HEK293 (cell line): ENCODE measurements at regions not wholly inside any gene's neighbourhood (a gene's known extent, or its start where the extent isn't known, plus 50 kb on each side); places are given as distances from the start of the nearest gene placed in this dataset.

ENCODE experiments used
- CTCF ChIA-PET: fragments of 350-600 bp; formaldehyde crosslinking; extraction: SDS; loops from one replicate; lab custom pipeline; 2021; ENCODE audit warnings: antibody characterized with exemption; lab: Yijun Ruan, JAX
- POLR2A ChIA-PET: fragments of 300-600 bp; formaldehyde crosslinking; extraction: SDS; loops from one replicate; lab custom pipeline; 2020; ENCODE audit warnings: antibody characterized with exemption, inconsistent platforms; lab: Yijun Ruan, JAX
- H3K27ac ChIP-seq: fragments of 200-500 bp; sonication (Bioruptor generic); 2 replicates; pipeline ENCODE4 v1.5.1; 2014; ENCODE audit warnings: low read depth, low read length, control low read depth, inconsistent platforms; ENCODE audit errors: extremely low read depth
- H3K36me3 ChIP-seq, 2 experiments: fragments of 200-500 bp in 1 of 2; sonication (Bioruptor generic) in 1 of 2; 1 replicate in 1 of 2; 2 replicates in 1 of 2; pipeline ENCODE4 v1.5.1; 2014 to 2017; ENCODE audit warnings: inconsistent platforms in 2 of 2, low read length in 2 of 2; ENCODE audit not compliant: control insufficient read depth in 2 of 2, insufficient read depth in 1 of 2
- H3K4me1 ChIP-seq: fragments of 200-500 bp; sonication (Bioruptor generic); 2 replicates; pipeline ENCODE4 v1.5.1; 2014; ENCODE audit warnings: mild to moderate bottlenecking, low read length, inconsistent platforms; ENCODE audit not compliant: control insufficient read depth, insufficient read depth
- H3K4me3 ChIP-seq: 2 replicates; pipeline ENCODE4 v1.5.1; 2011; ENCODE audit warnings: low read depth, mild to moderate bottlenecking, control low read depth, low read length, moderate library complexity
- H3K9me3 ChIP-seq: fragments of 200-500 bp; sonication (Bioruptor generic); 2 replicates; pipeline ENCODE4 v1.5.1; 2014; ENCODE audit warnings: low read depth, low read length, inconsistent platforms; ENCODE audit not compliant: control insufficient read depth, insufficient read depth
- FEZF1 ChIP-seq: fragments of 450-650 bp; formaldehyde crosslinking; IDR thresholded peaks from 2 replicates; pipeline ENCODE4 v1.5.1; 2016; ENCODE audit warnings: missing biosample characterization, missing genetic modification characterization
- GLI4 ChIP-seq: fragments of 450-650 bp; formaldehyde crosslinking; IDR thresholded peaks from 2 replicates; pipeline ENCODE4 v1.5.1; 2016; ENCODE audit warnings: missing biosample characterization, missing genetic modification characterization
- HOXC10 ChIP-seq: sonication (generic); formaldehyde crosslinking; IDR thresholded peaks from 2 replicates; pipeline ENCODE4 v1.8.1; 2023; ENCODE audit warnings: mild to moderate bottlenecking, missing genetic modification reagents
- KLF1 ChIP-seq: fragments of 450-650 bp; formaldehyde crosslinking; IDR thresholded peaks from 2 replicates; pipeline ENCODE4 v1.5.1; 2016; ENCODE audit warnings: missing biosample characterization, missing genetic modification characterization
- MYNN ChIP-seq: fragments of 450-650 bp; formaldehyde crosslinking; IDR thresholded peaks from 2 replicates; pipeline ENCODE4 v1.5.1; 2016; ENCODE audit warnings: missing biosample characterization, missing genetic modification characterization, borderline replicate concordance
- REPIN1 ChIP-seq: fragments of 450-650 bp; formaldehyde crosslinking; IDR thresholded peaks from 2 replicates; pipeline ENCODE4 v1.5.1; 2017; ENCODE audit warnings: missing biosample characterization, missing genetic modification characterization, low read depth
- TCF7L2 ChIP-seq: IDR thresholded peaks from 2 replicates; pipeline ENCODE4 v1.6.1; 2011; ENCODE audit warnings: low read depth, mild to moderate bottlenecking, inconsistent platforms, low read length, moderate library complexity, borderline replicate concordance
- ZEB2 ChIP-seq: fragments of 450-650 bp; formaldehyde crosslinking; IDR thresholded peaks from 2 replicates; pipeline ENCODE4 v1.5.1; 2016; ENCODE audit warnings: missing biosample characterization, missing genetic modification characterization
- ZNF155 ChIP-seq: fragments of 450-650 bp; formaldehyde crosslinking; IDR thresholded peaks from 2 replicates; pipeline ENCODE4 v1.5.1; 2016; ENCODE audit warnings: missing biosample characterization, missing genetic modification characterization
- ZNF169 ChIP-seq: fragments of 450-650 bp; formaldehyde crosslinking; IDR thresholded peaks from 2 replicates; pipeline ENCODE4 v1.5.1; 2016; ENCODE audit warnings: missing biosample characterization, missing genetic modification characterization
- ZNF174 ChIP-seq: fragments of 450-650 bp; formaldehyde crosslinking; IDR thresholded peaks from 2 replicates; pipeline ENCODE4 v1.5.0; 2017; ENCODE audit warnings: missing biosample characterization, mild to moderate bottlenecking, missing genetic modification characterization
- ZNF23 ChIP-seq: fragments of 450-650 bp; formaldehyde crosslinking; IDR thresholded peaks from 2 replicates; pipeline ENCODE4 v1.5.1; 2016; ENCODE audit warnings: missing biosample characterization, missing genetic modification characterization, borderline replicate concordance
- ZNF341 ChIP-seq: fragments of 450-650 bp; formaldehyde crosslinking; IDR thresholded peaks from 2 replicates; pipeline ENCODE4; 2016; ENCODE audit warnings: low read depth, missing biosample characterization, missing genetic modification characterization
- ZNF354C ChIP-seq: fragments of 450-650 bp; formaldehyde crosslinking; IDR thresholded peaks from 2 replicates; pipeline ENCODE4 v1.5.1; 2016; ENCODE audit warnings: missing biosample characterization, missing genetic modification characterization, low read depth, borderline replicate concordance
- ZNF394 ChIP-seq: fragments of 450-650 bp; formaldehyde crosslinking; IDR thresholded peaks from 2 replicates; pipeline ENCODE4 v1.5.1; 2016; ENCODE audit warnings: missing biosample characterization, missing genetic modification characterization, mild to moderate bottlenecking, moderate library complexity, borderline replicate concordance
- ZNF473 ChIP-seq: fragments of 450-650 bp; formaldehyde crosslinking; IDR thresholded peaks from 2 replicates; pipeline ENCODE4 v1.5.1; 2017; ENCODE audit warnings: missing biosample characterization, missing genetic modification characterization
- ZNF521 ChIP-seq: fragments of 450-650 bp; formaldehyde crosslinking; IDR thresholded peaks from 2 replicates; pipeline ENCODE4 v1.5.1; 2017; ENCODE audit warnings: missing biosample characterization, mild to moderate bottlenecking, missing genetic modification characterization
- ZNF530 ChIP-seq: fragments of 450-650 bp; formaldehyde crosslinking; IDR thresholded peaks from 2 replicates; pipeline ENCODE4 v1.5.1; 2016; ENCODE audit warnings: low read depth, missing biosample characterization, missing genetic modification characterization
- ZNF596 ChIP-seq: fragments of 450-650 bp; IDR thresholded peaks from 2 replicates; pipeline ENCODE4 v1.5.0; 2018; ENCODE audit warnings: missing biosample characterization, mild to moderate bottlenecking, missing genetic modification characterization, moderate library complexity
- ZNF791 ChIP-seq: fragments of 450-650 bp; formaldehyde crosslinking; IDR thresholded peaks from 2 replicates; pipeline ENCODE4 v1.5.1; 2016; ENCODE audit warnings: missing biosample characterization, missing genetic modification characterization
- TF ChIP-seq, protein P1 (sequence below): fragments of 450-650 bp; formaldehyde crosslinking; IDR thresholded peaks from 2 replicates; pipeline ENCODE4 v1.5.1; 2016; ENCODE audit warnings: missing biosample characterization, missing genetic modification characterization
- TF ChIP-seq, protein P2 (sequence below): fragments of 450-650 bp; formaldehyde crosslinking; IDR thresholded peaks from 2 replicates; pipeline ENCODE4 v1.5.1; 2017; ENCODE audit warnings: missing biosample characterization, missing genetic modification characterization
- TF ChIP-seq, protein P3 (sequence below): fragments of 450-650 bp; formaldehyde crosslinking; IDR thresholded peaks from 2 replicates; pipeline ENCODE4 v1.5.1; 2016; ENCODE audit warnings: missing biosample characterization, missing genetic modification characterization
- TF ChIP-seq, protein P4 (sequence below): fragments of 450-650 bp; formaldehyde crosslinking; IDR thresholded peaks from 2 replicates; pipeline ENCODE4 v1.5.1; 2016; ENCODE audit warnings: missing biosample characterization, missing genetic modification characterization

DNA sequence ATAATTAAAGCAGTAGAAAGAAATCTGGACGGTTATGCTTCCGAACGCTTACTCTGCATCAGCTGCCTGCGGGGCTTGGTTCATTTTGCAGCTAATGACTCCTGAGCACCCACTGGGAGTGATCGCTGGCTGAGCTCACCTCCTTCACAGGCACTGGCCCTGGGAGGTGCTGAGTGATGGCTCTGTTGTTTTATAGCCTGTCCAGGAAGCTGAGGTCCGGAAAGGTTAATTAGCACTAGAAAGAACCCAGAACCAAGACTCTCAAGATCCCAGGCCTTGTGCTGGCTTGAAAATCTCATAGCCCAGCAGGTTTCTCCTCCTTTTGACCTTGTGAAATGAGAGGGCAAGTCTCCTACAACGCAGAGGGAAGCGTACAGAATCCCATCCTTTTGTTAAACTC lies 226.2 kb downstream of the AJAP1 start:
- no peak for TF ChIP-seq ZNF521
- no peak for TF ChIP-seq ZNF174
- TF ChIP-seq MYNN (tag by site-specific recombination), result no peak
- TF ChIP-seq FEZF1, result no peak
- TF ChIP-seq REPIN1 (tag by site-specific recombination), result no peak
- TF ChIP-seq ZNF791 (tag by site-specific recombination), result no peak
- TF ChIP-seq, all 188 proteins: peak for 0
- Histone ChIP-seq H3K27ac (no peak overlapping the region), H3K4me3 (no peak overlapping the region), H3K4me1 (no peaks in the 10 kb centered on the region), H3K9me3 (no peaks in the 10 kb centered on the region), H3K36me3 (no peaks in the 10 kb centered on the region)
- ChIA-PET POLR2A (no interaction called here), CTCF (no interaction called here)

DNA sequence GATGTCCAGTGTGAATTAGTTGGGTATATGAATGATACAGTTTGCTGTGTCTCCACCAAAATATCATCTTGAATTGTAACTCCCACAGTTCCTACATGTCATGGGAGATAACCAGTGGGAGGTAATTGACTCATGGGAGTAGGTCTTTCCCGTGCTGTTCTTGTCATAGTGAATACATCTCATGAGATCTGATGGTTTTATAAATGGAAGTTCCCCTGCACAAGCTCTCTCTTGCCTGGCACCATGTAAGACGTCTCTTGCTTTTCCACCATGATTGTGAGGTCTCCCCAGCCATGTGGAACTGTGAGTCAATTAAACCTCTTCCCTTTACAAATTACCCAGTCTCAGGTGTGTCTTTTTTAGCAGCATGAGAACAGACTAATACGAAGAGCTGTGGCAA lies 223.0 kb downstream of the AJAP1 start:
- Histone ChIP-seq H3K9me3 (no peaks in the 10 kb centered on the region), H3K36me3 (no peaks in the 10 kb centered on the region), H3K4me3 (no peak overlapping the region), H3K4me1 (no peaks in the 10 kb centered on the region), H3K27ac (no peak overlapping the region)
- CTCF ChIA-PET, result no interaction called here
- POLR2A ChIA-PET, result no interaction called here
- TF ChIP-seq ZNF341 (tag by site-specific recombination) (no peak), ZNF596 (tag by site-specific recombination) (no peak), ZNF169 (tag by site-specific recombination) (no peak), ZNF530 (tag by site-specific recombination) (no peak), HOXC10 (no peak), ZNF473 (tag by site-specific recombination) (no peak), GLI4 (tag by site-specific recombination) (no peak), ZNF354C (tag by site-specific recombination) (no peak), TCF7L2 (no peak), ZNF23 (no peak), KLF1 (no peak), ZNF155 (no peak), ZEB2 (no peak), ZNF394 (no peak)
- TF ChIP-seq, protein P1, sequence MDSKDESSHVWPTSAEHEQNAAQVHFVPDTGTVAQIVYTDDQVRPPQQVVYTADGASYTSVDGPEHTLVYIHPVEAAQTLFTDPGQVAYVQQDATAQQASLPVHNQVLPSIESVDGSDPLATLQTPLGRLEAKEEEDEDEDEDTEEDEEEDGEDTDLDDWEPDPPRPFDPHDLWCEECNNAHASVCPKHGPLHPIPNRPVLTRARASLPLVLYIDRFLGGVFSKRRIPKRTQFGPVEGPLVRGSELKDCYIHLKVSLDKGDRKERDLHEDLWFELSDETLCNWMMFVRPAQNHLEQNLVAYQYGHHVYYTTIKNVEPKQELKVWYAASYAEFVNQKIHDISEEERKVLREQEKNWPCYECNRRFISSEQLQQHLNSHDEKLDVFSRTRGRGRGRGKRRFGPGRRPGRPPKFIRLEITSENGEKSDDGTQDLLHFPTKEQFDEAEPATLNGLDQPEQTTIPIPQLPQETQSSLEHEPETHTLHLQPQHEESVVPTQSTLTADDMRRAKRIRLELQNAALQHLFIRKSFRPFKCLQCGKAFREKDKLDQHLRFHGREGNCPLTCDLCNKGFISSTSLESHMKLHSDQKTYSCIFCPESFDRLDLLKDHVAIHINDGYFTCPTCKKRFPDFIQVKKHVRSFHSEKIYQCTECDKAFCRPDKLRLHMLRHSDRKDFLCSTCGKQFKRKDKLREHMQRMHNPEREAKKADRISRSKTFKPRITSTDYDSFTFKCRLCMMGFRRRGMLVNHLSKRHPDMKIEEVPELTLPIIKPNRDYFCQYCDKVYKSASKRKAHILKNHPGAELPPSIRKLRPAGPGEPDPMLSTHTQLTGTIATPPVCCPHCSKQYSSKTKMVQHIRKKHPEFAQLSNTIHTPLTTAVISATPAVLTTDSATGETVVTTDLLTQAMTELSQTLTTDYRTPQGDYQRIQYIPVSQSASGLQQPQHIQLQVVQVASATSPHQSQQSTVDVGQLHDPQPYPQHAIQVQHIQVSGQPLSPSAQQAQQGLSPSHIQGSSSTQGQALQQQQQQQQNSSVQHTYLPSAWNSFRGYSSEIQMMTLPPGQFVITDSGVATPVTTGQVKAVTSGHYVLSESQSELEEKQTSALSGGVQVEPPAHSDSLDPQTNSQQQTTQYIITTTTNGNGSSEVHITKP, result no peak
- TF ChIP-seq, protein P2, sequence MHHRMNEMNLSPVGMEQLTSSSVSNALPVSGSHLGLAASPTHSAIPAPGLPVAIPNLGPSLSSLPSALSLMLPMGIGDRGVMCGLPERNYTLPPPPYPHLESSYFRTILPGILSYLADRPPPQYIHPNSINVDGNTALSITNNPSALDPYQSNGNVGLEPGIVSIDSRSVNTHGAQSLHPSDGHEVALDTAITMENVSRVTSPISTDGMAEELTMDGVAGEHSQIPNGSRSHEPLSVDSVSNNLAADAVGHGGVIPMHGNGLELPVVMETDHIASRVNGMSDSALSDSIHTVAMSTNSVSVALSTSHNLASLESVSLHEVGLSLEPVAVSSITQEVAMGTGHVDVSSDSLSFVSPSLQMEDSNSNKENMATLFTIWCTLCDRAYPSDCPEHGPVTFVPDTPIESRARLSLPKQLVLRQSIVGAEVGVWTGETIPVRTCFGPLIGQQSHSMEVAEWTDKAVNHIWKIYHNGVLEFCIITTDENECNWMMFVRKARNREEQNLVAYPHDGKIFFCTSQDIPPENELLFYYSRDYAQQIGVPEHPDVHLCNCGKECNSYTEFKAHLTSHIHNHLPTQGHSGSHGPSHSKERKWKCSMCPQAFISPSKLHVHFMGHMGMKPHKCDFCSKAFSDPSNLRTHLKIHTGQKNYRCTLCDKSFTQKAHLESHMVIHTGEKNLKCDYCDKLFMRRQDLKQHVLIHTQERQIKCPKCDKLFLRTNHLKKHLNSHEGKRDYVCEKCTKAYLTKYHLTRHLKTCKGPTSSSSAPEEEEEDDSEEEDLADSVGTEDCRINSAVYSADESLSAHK, result no peak
- TF ChIP-seq, protein P3, sequence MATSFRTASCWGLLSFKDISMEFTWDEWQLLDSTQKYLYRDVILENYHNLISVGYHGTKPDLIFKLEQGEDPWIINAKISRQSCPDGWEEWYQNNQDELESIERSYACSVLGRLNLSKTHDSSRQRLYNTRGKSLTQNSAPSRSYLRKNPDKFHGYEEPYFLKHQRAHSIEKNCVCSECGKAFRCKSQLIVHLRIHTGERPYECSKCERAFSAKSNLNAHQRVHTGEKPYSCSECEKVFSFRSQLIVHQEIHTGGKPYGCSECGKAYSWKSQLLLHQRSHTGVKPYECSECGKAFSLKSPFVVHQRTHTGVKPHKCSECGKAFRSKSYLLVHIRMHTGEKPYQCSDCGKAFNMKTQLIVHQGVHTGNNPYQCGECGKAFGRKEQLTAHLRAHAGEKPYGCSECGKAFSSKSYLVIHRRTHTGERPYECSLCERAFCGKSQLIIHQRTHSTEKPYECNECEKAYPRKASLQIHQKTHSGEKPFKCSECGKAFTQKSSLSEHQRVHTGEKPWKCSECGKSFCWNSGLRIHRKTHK, result no peak
- TF ChIP-seq, protein P4, sequence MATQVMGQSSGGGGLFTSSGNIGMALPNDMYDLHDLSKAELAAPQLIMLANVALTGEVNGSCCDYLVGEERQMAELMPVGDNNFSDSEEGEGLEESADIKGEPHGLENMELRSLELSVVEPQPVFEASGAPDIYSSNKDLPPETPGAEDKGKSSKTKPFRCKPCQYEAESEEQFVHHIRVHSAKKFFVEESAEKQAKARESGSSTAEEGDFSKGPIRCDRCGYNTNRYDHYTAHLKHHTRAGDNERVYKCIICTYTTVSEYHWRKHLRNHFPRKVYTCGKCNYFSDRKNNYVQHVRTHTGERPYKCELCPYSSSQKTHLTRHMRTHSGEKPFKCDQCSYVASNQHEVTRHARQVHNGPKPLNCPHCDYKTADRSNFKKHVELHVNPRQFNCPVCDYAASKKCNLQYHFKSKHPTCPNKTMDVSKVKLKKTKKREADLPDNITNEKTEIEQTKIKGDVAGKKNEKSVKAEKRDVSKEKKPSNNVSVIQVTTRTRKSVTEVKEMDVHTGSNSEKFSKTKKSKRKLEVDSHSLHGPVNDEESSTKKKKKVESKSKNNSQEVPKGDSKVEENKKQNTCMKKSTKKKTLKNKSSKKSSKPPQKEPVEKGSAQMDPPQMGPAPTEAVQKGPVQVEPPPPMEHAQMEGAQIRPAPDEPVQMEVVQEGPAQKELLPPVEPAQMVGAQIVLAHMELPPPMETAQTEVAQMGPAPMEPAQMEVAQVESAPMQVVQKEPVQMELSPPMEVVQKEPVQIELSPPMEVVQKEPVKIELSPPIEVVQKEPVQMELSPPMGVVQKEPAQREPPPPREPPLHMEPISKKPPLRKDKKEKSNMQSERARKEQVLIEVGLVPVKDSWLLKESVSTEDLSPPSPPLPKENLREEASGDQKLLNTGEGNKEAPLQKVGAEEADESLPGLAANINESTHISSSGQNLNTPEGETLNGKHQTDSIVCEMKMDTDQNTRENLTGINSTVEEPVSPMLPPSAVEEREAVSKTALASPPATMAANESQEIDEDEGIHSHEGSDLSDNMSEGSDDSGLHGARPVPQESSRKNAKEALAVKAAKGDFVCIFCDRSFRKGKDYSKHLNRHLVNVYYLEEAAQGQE (tag by site-specific recombination), result no peak
